Pancreas (tissue), 10 donors: ENCODE measurements at regions not wholly inside any gene's neighbourhood (a gene's known extent, or its start where the extent isn't known, plus 50 kb on each side); places are given as distances from the start of the nearest gene placed in this dataset.
A peak's percentile ranks its signal among the peaks of the same experiment; 100 is the strongest.
"Not testable (repeated sequence)": the region's sequence is repeated elsewhere in the genome, so short reads cannot be mapped to it uniquely, and the experiment has no call there.

Experiments
- ATAC-seq, 4 donors: fragments of 200-7000 bp; cut with Tn5 transposase; one replicate each; pipeline versions ENCODE4 v1.8.0 to v1.9.1; 2020; ENCODE audit warnings: mild to moderate bottlenecking in 4 of 4, moderate library complexity in 4 of 4
- DNase-seq, 6 donors: peaks; one replicate each; pipeline ENCODE4 v3.0.0-alpha.2; 2020
- FAIRE-seq: peaks from 2 replicates; lab custom pipeline; 2012; peaks lifted over from hg19 to GRCh38; lab: Jason Lieb, UNC
- H3K27ac ChIP-seq, 4 donors: fragments of 200-600 bp; sonication (generic); 1 replicate in 3 of 4; 2 replicates in 1 of 4; pipeline versions ENCODE4 v1.5.0 to v1.8.0; 2020
- H3K27me3 ChIP-seq, 4 donors: fragments of 200-600 bp; one replicate each; pipeline ENCODE4 v1.8.0; 2021
- H3K36me3 ChIP-seq, 3 donors: fragments of 200-600 bp; sonication (generic) in 1 of 3; one replicate each; pipeline versions ENCODE4 v1.5.0 to v1.8.0; 2020 to 2021
- H3K4me1 ChIP-seq, 3 donors: fragments of 200-600 bp; one replicate each; pipeline ENCODE4 v1.8.0; 2021
- H3K4me3 ChIP-seq, 4 donors: fragments of 200-600 bp; sonication (generic) in 2 of 4; one replicate each; pipeline versions ENCODE4 v1.5.0 to v1.8.0; 2020 to 2021
- H3K9me3 ChIP-seq, 4 donors: fragments of 200-600 bp; one replicate each; pipeline ENCODE4 v1.8.0; 2021
- WGBS, 2 donors: extraction: QIAGEN DNeasy Blood & Tissue Kit; methylation state at CpG; one replicate each; pipeline ENCODE4 v1.1.7; 2013; 5-methylcytosine and 5-hydroxymethylcytosine counted together
- intact Hi-C, 3 donors: fragments of 100-400 bp; cut with DNase I; formaldehyde crosslinking; loops; one replicate each; pipeline versions ENCODE4 v1.11.1 to v1.14.2; 2022
- TF ChIP-seq, protein P1 (sequence below), 4 donors: fragments of 200-600 bp; sonication (generic) in 3 of 4; IDR thresholded peaks; one replicate each; pipeline versions ENCODE4 v1.5.0 to v1.8.0; 2021; ENCODE audit warnings: antibody characterized with exemption in 4 of 4
- donor health status: healthy with polysubstance abuse.
- donor health status: DM: no; HTN: no; CAD: no; lungs with moderate emphysema.
- donor health status: DM: no; HTN: no; CAD: no.
- donor health status: control.
- donor health status: control.
- donor health status: Bipolar disorder and iron deficiency.
- donor health status: DM: yes; HTN: yes; CAD: no.
- donor health status: DM: no; HTN: no; CAD: no.
- donor health status: DM: no; HTN: no; CAD: no.
- donor health status: DM: yes; HTN: yes; CAD: no.

DNA sequence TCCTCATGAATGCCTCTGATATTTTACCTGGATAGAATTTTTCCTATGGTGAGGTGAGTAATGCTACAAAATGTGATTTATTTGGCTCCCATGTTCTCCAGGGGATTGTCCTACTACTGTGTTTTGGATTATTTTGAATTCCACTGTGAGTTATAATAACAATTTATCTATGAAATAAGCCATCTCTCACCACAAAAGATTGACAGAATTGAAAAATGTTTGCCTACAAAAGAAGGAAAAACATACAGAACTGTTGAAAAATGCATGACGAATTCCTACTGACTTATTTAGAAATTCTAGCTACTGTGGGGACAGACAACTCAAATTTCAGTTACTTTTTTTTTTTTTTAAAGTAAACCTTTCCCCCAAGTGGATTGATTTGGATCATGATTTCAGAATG is 463.7 kb upstream of the GRIN3A start:
- ATAC-seq (no peak), DNase-seq (no peak), FAIRE-seq (no peak)
- TF ChIP-seq, protein P1, sequence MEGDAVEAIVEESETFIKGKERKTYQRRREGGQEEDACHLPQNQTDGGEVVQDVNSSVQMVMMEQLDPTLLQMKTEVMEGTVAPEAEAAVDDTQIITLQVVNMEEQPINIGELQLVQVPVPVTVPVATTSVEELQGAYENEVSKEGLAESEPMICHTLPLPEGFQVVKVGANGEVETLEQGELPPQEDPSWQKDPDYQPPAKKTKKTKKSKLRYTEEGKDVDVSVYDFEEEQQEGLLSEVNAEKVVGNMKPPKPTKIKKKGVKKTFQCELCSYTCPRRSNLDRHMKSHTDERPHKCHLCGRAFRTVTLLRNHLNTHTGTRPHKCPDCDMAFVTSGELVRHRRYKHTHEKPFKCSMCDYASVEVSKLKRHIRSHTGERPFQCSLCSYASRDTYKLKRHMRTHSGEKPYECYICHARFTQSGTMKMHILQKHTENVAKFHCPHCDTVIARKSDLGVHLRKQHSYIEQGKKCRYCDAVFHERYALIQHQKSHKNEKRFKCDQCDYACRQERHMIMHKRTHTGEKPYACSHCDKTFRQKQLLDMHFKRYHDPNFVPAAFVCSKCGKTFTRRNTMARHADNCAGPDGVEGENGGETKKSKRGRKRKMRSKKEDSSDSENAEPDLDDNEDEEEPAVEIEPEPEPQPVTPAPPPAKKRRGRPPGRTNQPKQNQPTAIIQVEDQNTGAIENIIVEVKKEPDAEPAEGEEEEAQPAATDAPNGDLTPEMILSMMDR (IDR thresholded peaks at IDR 0.05) = no peak
- H3K4me3 ChIP-seq = no peak overlapping the region
- intact Hi-C loops = no loop called here
- H3K27me3 ChIP-seq = no peaks in the 10 kb centered on the region
- no peak overlapping the region for H3K27ac ChIP-seq
- H3K36me3 ChIP-seq = no peaks in the 10 kb centered on the region
- no peaks in the 10 kb centered on the region for H3K9me3 ChIP-seq
- no peaks in the 10 kb centered on the region for H3K4me1 ChIP-seq
- WGBS, 2 donors = 43 to 53% methylated on average over 1 of the region's 1 CpG

- 9 to 12% methylated on average over 1 of the region's 1 CpG for WGBS, 2 donors
- DNase-seq = no peak
- Histone ChIP-seq H3K4me3 (no peak overlapping the region), H3K4me1 (peaks cover 0 to 18% (median 4%) of the 10 kb centered on the region in 3 donors), H3K9me3 (no peaks in the 10 kb centered on the region), H3K27ac (peak overlapping the region in 1 of 4 donors; percentile 19), H3K36me3 (no peaks in the 10 kb centered on the region), H3K27me3 (no peaks in the 10 kb centered on the region)
- peak in 2 of 4 donors; percentile 61 to 67 for ATAC-seq
- TF ChIP-seq, protein P1 (IDR thresholded peaks at IDR 0.05) = no peak
- intact Hi-C loops = no loop called here
- no peak for FAIRE-seq
Observed at GRCh38 chr9:102185962-102186361, 447.5 kb upstream of the GRIN3A start.

DNA sequence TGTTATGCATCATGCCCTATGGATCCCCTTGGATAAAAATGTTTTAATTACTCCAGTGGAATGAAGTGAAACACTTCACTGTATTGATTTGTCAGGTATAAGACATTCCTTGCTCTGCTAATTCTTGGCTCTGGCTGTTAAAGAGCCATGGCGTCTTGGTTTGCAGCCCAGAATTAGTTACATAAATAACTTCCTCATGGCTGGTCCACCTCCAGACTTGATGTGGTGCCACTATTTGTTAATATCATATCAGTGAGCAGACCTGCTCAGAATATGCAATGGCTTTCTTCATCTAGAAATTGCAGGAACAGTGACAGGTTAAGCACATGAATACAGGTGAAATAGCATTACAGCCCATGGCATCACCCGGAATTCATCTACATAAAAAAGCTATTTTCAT is 446.9 kb upstream of the GRIN3A start:
- no peaks in the 10 kb centered on the region for H3K9me3 ChIP-seq
- H3K4me1 ChIP-seq = peaks cover 0 to 18% (median 4%) of the 10 kb centered on the region in 3 donors
- no peaks in the 10 kb centered on the region for H3K36me3 ChIP-seq
- no peak overlapping the region for H3K4me3 ChIP-seq
- FAIRE-seq (no peak), ATAC-seq (peak; percentile 80 to 99 (median 91)), DNase-seq (peak in 4 of 6 donors; percentile 11 to 55 (median 36))
- peak overlapping the region in 1 of 4 donors; percentile 19 for H3K27ac ChIP-seq
- no peaks in the 10 kb centered on the region for H3K27me3 ChIP-seq
- TF ChIP-seq, protein P1 (IDR thresholded peaks at IDR 0.05) = no peak
- intact Hi-C loops = no loop called here
- WGBS, 2 donors = 24 to 29% methylated on average over 2 of the region's 2 CpGs

GRCh38 chr9:102178811-102179210 is 440.4 kb upstream of the GRIN3A start:
- Histone ChIP-seq H3K4me1 (no peaks in the 10 kb centered on the region), H3K4me3 (no peak overlapping the region), H3K9me3 (no peaks in the 10 kb centered on the region), H3K27ac (no peak overlapping the region), H3K27me3 (no peaks in the 10 kb centered on the region), H3K36me3 (no peaks in the 10 kb centered on the region)
- intact Hi-C loops = no loop called here
- ATAC-seq = no peak
- TF ChIP-seq, protein P1 (IDR thresholded peaks at IDR 0.05) = no peak
- FAIRE-seq = no peak
- WGBS, 2 donors = 44 to 63% methylated on average over 3 of the region's 3 CpGs
- DNase-seq = no peak

DNA sequence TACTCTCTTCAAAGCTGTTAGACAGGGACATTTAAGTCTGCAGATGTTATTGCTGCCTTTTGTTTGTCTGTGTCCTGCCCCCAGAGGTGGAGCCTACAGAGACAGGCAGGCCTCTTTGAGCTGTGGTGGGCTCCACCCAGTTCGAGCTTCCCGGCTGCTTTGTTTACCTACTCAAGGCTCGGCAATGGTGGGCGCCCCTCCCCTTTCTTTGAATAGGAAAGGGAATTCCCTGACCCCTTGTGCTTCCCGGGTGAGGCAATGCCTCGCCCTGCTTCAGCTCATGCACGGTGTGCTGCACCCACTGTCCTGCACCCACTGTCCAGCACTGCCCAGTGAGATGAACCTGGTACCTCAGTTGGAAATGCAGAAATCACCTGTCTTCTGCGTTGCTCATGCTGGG is 435.8 kb upstream of the GRIN3A start:
- H3K4me3 ChIP-seq, H3K4me1 ChIP-seq, H3K9me3 ChIP-seq, FAIRE-seq, H3K36me3 ChIP-seq, H3K27ac ChIP-seq, ATAC-seq, intact Hi-C loops, H3K27me3 ChIP-seq, DNase-seq: not testable (repeated sequence)
- 82 to 83% methylated on average over 8 of the region's 8 CpGs for WGBS, 2 donors
